ENCODE measurements at regions not wholly inside any gene's neighbourhood (a gene's known extent, or its start where the extent isn't known, plus 50 kb on each side); places are given as distances from the start of the nearest gene placed in this dataset.
A peak's percentile ranks its signal among the peaks of the same experiment; 100 is the strongest.

GRCh38 chr9:115230924-115231515 is 113.1 kb upstream of the TNC start:
- Histone ChIP-seq H3K9ac (ENCODE audit: low read length) (no peak overlapping the region), H3K4me3 (ENCODE audit: low read length) (no peak overlapping the region), H3K36me3 (ENCODE audit: control insufficient read depth, insufficient read depth, low read length, severe bottlenecking) (no peaks in the 10 kb centered on the region), H3K27me3 (replicated peaks; ENCODE audit: control insufficient read depth, insufficient read depth, low read length) (no peaks in the 10 kb centered on the region), H3K9me3 (ENCODE audit: control insufficient read depth, low read length) (no peaks in the 10 kb centered on the region), H3K4me1 (ENCODE audit: control insufficient read depth, insufficient read depth, low read length) (peaks cover 12% of the 10 kb centered on the region)
- DNase-seq (ENCODE audit: low read depth), result no peak

- Histone ChIP-seq H3K9me3 (ENCODE audit: control insufficient read depth, low read length) (no peaks in the 10 kb centered on the region), H3K27me3 (replicated peaks; ENCODE audit: control insufficient read depth, insufficient read depth, low read length) (no peaks in the 10 kb centered on the region), H3K36me3 (ENCODE audit: control insufficient read depth, insufficient read depth, low read length, severe bottlenecking) (no peaks in the 10 kb centered on the region), H3K4me1 (ENCODE audit: control insufficient read depth, insufficient read depth, low read length) (peaks cover 18% of the 10 kb centered on the region), H3K4me3 (ENCODE audit: low read length) (no peak overlapping the region), H3K9ac (ENCODE audit: low read length) (no peak overlapping the region)
- no peak for DNase-seq (ENCODE audit: low read depth)
These were observed 114.3 kb upstream of the TNC start for GRCh38 chr9:115232181-115232774.

- Histone ChIP-seq H3K27me3 (replicated peaks; ENCODE audit: control insufficient read depth, insufficient read depth, low read length) (no peaks in the 10 kb centered on the region), H3K9ac (ENCODE audit: low read length) (no peak overlapping the region), H3K4me3 (ENCODE audit: low read length) (no peak overlapping the region), H3K4me1 (ENCODE audit: control insufficient read depth, insufficient read depth, low read length) (peaks cover 32% of the 10 kb centered on the region), H3K36me3 (ENCODE audit: control insufficient read depth, insufficient read depth, low read length, severe bottlenecking) (no peaks in the 10 kb centered on the region), H3K9me3 (ENCODE audit: control insufficient read depth, low read length) (no peaks in the 10 kb centered on the region)
- peak; percentile 60 for DNase-seq (ENCODE audit: low read depth)
These were observed 116.1 kb upstream of the TNC start for GRCh38 chr9:115234094-115234493.

GRCh38 chr9:115235221-115235620 is 117.3 kb upstream of the TNC start:
- no peak for DNase-seq (ENCODE audit: low read depth)
- H3K9ac ChIP-seq (ENCODE audit: low read length), result no peak overlapping the region
- H3K9me3 ChIP-seq (ENCODE audit: control insufficient read depth, low read length), result no peaks in the 10 kb centered on the region
- H3K27me3 ChIP-seq (replicated peaks; ENCODE audit: control insufficient read depth, insufficient read depth, low read length), result no peaks in the 10 kb centered on the region
- no peaks in the 10 kb centered on the region for H3K36me3 ChIP-seq (ENCODE audit: control insufficient read depth, insufficient read depth, low read length, severe bottlenecking)
- peaks cover 32% of the 10 kb centered on the region for H3K4me1 ChIP-seq (ENCODE audit: control insufficient read depth, insufficient read depth, low read length)
- no peak overlapping the region for H3K4me3 ChIP-seq (ENCODE audit: low read length)

- H3K4me1 ChIP-seq (ENCODE audit: control insufficient read depth, insufficient read depth, low read length), result peaks cover 36% of the 10 kb centered on the region
- no peaks in the 10 kb centered on the region for H3K27me3 ChIP-seq (replicated peaks; ENCODE audit: control insufficient read depth, insufficient read depth, low read length)
- H3K9ac ChIP-seq (ENCODE audit: low read length), result peak overlapping the region; percentile 64
- H3K4me3 ChIP-seq (ENCODE audit: low read length), result peak overlapping the region; percentile 58
- DNase-seq (ENCODE audit: low read depth), result peak; percentile 49
- H3K9me3 ChIP-seq (ENCODE audit: control insufficient read depth, low read length), result no peaks in the 10 kb centered on the region
- no peaks in the 10 kb centered on the region for H3K36me3 ChIP-seq (ENCODE audit: control insufficient read depth, insufficient read depth, low read length, severe bottlenecking)
These were observed 119.5 kb upstream of the TNC start for GRCh38 chr9:115237385-115237998.

- DNase-seq (ENCODE audit: low read depth), result no peak
- Histone ChIP-seq H3K27me3 (replicated peaks; ENCODE audit: control insufficient read depth, insufficient read depth, low read length) (no peaks in the 10 kb centered on the region), H3K36me3 (ENCODE audit: control insufficient read depth, insufficient read depth, low read length, severe bottlenecking) (no peaks in the 10 kb centered on the region), H3K9me3 (ENCODE audit: control insufficient read depth, low read length) (no peaks in the 10 kb centered on the region), H3K4me3 (ENCODE audit: low read length) (no peak overlapping the region), H3K9ac (ENCODE audit: low read length) (no peak overlapping the region), H3K4me1 (ENCODE audit: control insufficient read depth, insufficient read depth, low read length) (peaks cover 24% of the 10 kb centered on the region)
These were observed 122.7 kb upstream of the TNC start for GRCh38 chr9:115240676-115241075.

- no peaks in the 10 kb centered on the region for H3K27me3 ChIP-seq (replicated peaks; ENCODE audit: control insufficient read depth, insufficient read depth, low read length)
- no peaks in the 10 kb centered on the region for H3K36me3 ChIP-seq (ENCODE audit: control insufficient read depth, insufficient read depth, low read length, severe bottlenecking)
- no peak for DNase-seq (ENCODE audit: low read depth)
- no peak overlapping the region for H3K9ac ChIP-seq (ENCODE audit: low read length)
- no peaks in the 10 kb centered on the region for H3K9me3 ChIP-seq (ENCODE audit: control insufficient read depth, low read length)
- no peak overlapping the region for H3K4me3 ChIP-seq (ENCODE audit: low read length)
- H3K4me1 ChIP-seq (ENCODE audit: control insufficient read depth, insufficient read depth, low read length), result peaks cover 24% of the 10 kb centered on the region
These were observed 123.7 kb upstream of the TNC start for GRCh38 chr9:115241641-115242040.

GRCh38 chr9:115249488-115249887 is 131.5 kb upstream of the TNC start:
- no peak for DNase-seq (ENCODE audit: low read depth)
- Histone ChIP-seq H3K9me3 (ENCODE audit: control insufficient read depth, low read length) (peaks cover 11% of the 10 kb centered on the region), H3K4me1 (ENCODE audit: control insufficient read depth, insufficient read depth, low read length) (peaks cover 23% of the 10 kb centered on the region), H3K27me3 (replicated peaks; ENCODE audit: control insufficient read depth, insufficient read depth, low read length) (no peaks in the 10 kb centered on the region), H3K9ac (ENCODE audit: low read length) (no peak overlapping the region), H3K36me3 (ENCODE audit: control insufficient read depth, insufficient read depth, low read length, severe bottlenecking) (no peaks in the 10 kb centered on the region), H3K4me3 (ENCODE audit: low read length) (no peak overlapping the region)

GRCh38 chr9:115250621-115251032 is 132.7 kb upstream of the TNC start:
- H3K9me3 ChIP-seq (ENCODE audit: control insufficient read depth, low read length), result peaks cover 11% of the 10 kb centered on the region
- peaks cover 28% of the 10 kb centered on the region for H3K4me1 ChIP-seq (ENCODE audit: control insufficient read depth, insufficient read depth, low read length)
- no peaks in the 10 kb centered on the region for H3K27me3 ChIP-seq (replicated peaks; ENCODE audit: control insufficient read depth, insufficient read depth, low read length)
- peak; percentile 72 for DNase-seq (ENCODE audit: low read depth)
- H3K9ac ChIP-seq (ENCODE audit: low read length), result peak overlapping the region; percentile 16
- no peaks in the 10 kb centered on the region for H3K36me3 ChIP-seq (ENCODE audit: control insufficient read depth, insufficient read depth, low read length, severe bottlenecking)
- no peak overlapping the region for H3K4me3 ChIP-seq (ENCODE audit: low read length)

- H3K4me1 ChIP-seq (ENCODE audit: control insufficient read depth, insufficient read depth, low read length), result peaks cover 28% of the 10 kb centered on the region
- no peak for DNase-seq (ENCODE audit: low read depth)
These were observed 136.6 kb upstream of the TNC start for GRCh38 chr9:115254287-115255180.

GRCh38 chr9:115261656-115262081 is 143.7 kb upstream of the TNC start:
- no peak overlapping the region for H3K9ac ChIP-seq (ENCODE audit: low read length)
- no peaks in the 10 kb centered on the region for H3K36me3 ChIP-seq (ENCODE audit: control insufficient read depth, insufficient read depth, low read length, severe bottlenecking)
- H3K4me1 ChIP-seq (ENCODE audit: control insufficient read depth, insufficient read depth, low read length), result peaks cover 53% of the 10 kb centered on the region
- no peak overlapping the region for H3K4me3 ChIP-seq (ENCODE audit: low read length)
- no peaks in the 10 kb centered on the region for H3K9me3 ChIP-seq (ENCODE audit: control insufficient read depth, low read length)
- no peak for DNase-seq (ENCODE audit: low read depth)
- H3K27me3 ChIP-seq (replicated peaks; ENCODE audit: control insufficient read depth, insufficient read depth, low read length), result no peaks in the 10 kb centered on the region

More at GRCh38 chr9:115254287-115255180, 136.6 kb upstream of the TNC start:
- Histone ChIP-seq H3K36me3 (ENCODE audit: control insufficient read depth, insufficient read depth, low read length, severe bottlenecking) (no peaks in the 10 kb centered on the region), H3K9me3 (ENCODE audit: control insufficient read depth, low read length) (peaks cover 11% of the 10 kb centered on the region), H3K4me3 (ENCODE audit: low read length) (no peak overlapping the region), H3K9ac (ENCODE audit: low read length) (no peak overlapping the region), H3K27me3 (replicated peaks; ENCODE audit: control insufficient read depth, insufficient read depth, low read length) (no peaks in the 10 kb centered on the region)
